HG03342 (cell line): ENCODE measurements at regions not wholly inside any gene's neighbourhood (a gene's known extent, or its start where the extent isn't known, plus 50 kb on each side); places are given as distances from the start of the nearest gene placed in this dataset.
"Not testable (repeated sequence)": the region's sequence is repeated elsewhere in the genome, so short reads cannot be mapped to it uniquely, and the experiment has no call there.

Source experiments
- ATAC-seq: cut with Tn5 transposase; IDR thresholded peaks from one replicate; pipeline ENCODE4 v1.9.1; 2021; ENCODE audit warnings: mild to moderate bottlenecking, moderate library complexity; ENCODE audit not compliant: unreplicated experiment

DNA sequence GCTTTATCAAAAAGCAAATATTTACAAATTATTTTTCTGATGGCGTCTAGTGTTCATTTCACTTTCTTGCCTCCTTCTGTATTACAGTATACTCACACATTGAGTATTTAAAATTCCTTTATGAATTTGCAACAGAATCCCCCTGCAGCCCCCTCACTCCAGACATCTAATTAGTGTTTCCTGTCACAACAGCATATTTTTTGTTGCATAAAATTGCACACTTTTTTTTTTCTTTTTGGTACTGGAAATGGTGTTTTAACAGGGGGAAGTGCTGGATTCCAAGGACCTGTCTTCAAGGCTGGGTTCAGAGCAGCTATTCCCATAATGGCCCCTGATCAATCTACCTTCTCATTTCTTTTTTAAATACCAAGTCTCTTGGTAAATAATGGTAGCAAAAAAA is 184.3 kb upstream of the HMCN1 start:
- no peak for ATAC-seq

DNA sequence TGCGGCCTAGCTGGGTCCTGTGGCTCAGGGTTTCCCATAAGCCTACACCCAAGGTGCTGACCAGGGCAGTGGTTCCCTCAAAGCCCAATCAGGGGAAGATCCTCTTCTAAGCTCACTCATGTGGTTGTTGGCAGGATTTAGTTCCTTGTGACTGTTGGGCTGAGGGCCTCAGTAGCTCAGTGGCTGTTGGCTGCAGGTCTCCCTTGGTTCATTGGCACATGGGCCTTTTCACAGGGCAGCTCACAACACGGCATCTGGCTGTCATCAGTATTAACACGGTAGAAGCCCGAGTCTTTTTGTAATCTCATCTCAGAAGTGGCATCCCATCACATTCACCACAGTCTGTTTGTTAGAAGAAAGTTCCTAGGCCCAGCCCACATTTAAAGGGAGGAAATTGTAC is 188.2 kb upstream of the HMCN1 start:
- no peak for ATAC-seq

DNA sequence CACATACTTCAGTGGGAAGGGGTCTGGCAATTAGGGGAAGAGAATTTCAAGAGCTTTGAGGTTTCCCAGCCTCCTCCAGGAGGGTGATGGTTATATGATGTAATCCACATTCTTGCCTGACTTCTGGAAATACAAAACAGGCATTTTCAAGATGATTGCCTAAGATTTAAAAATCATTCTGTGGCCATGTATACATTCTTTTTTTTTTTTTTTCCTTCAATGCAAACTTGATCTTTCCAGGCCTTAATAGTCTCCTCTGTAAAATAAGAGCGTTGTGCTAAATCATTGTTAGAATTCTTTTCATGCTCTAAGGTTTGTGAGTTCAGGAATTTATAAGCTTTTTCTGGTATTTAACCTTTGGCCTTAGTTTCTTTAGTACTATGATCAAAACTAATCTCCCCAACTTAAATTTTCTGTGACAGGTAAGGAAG is 192.3 kb upstream of the HMCN1 start:
- no peak for ATAC-seq

- no peak for ATAC-seq
Measured at GRCh38 chr1:185540295-185540694, 193.9 kb upstream of the HMCN1 start.

DNA sequence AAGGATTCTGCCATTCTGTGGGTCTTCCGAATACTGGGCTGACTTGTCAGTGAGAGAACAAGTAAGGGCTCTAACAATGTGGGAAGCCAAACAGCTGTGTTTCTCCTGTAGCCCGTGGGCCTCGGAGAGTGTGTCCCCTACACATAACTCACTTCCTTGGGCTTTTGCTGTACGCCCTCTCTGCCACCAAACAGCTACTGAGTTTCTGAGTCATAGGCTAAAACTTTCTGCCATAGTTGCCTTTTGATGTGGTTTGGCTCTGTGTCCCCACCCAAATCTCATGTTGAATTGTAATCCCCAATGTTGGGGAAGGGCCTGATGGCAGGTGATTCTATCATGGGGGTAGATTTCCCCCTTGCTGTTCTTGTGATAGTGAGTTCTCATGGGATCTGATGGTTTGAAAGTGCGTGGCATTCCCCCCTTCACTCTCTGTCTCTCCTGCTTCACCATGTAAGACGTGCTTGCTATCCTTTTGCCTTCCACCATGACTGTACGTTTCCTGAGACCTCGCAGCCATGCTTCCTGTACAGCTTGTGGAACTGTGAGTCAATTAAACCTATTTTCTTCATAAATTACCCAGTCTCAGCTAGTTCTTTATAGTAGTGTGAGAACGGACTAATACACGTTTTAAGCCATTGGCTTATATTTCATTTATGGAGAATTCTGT is 194.8 kb upstream of the HMCN1 start:
- ATAC-seq = no peak

DNA sequence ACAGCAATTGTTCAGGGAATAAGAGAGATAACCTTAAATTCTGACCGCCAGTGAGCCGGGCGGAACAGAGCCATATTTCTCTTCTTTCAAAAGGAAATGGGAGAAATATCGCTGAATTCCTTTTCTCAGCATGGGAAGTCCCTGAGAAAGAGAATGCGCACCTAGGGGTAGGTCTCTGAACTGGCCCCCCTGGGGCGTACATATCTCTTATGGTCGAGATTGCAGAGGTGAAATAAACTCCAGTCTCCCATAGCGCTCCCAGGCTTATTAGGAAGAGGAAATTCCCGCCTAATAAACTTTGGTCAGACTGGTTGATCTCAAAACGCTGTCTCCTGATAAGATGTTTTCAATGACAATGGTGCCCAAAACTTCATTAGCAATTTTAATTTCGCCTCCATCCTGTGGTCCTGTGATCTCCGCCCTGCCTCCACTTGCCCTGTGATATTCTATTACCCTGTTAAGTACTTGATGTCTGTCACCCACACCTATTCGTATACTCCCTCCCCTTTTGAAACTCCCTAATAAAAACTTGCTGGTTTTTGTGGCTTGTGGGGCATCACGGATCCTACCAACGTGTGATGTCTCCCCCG is 195.8 kb upstream of the HMCN1 start:
- not testable (repeated sequence) for ATAC-seq

DNA sequence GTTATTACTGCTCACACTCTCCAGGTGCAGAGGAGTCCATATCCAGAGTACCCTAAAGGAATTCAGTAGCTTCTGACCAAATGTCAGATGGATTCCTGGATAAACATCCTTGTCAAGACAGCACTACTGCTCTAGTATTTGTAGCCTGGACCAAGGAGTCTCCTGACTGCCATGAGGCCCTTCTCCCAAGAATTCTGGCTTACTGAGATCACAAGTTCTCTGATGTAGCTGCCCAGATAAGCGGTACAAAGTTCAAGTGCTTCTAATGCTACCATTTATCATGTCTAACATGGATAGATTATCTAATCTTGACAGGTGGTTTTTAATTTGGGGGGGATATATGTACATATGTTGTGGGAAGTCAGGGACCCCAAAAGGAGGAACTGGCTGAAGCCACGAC is 196.6 kb upstream of the HMCN1 start:
- ATAC-seq = no peak

DNA sequence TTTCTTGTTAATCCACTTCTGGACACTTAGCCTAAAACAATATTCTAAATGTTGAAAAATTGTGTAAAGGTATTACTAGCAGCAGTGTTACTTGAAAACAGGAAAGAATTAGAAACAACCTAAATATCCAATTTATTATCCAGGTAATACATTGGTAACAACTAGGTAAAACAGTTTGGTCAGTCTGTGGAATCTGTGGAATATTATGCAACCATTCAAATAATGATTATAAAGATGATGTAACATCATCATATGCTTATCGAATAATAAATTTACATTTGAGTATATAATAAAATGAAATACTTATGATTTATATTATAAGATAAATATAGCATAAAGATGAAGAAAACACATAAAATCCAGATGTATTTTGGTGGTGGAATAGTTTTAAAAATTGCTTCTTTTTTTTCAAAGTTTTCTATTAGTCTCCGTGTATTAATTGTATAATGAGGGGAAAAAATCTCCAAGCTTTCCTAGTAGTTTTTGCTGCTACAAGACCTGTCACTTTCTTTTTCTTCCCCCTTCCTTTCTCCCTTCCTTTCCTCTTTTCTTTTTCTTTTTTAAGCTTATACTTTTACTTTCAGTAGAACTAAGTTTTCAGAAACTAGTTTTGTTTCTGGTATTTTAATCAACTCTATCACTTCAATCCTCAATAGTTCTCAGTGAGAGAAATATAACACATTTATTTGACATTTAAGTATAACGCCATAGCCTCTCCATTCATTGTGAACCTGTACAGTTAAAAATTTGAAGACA is 197.8 kb upstream of the HMCN1 start:
- ATAC-seq = no peak

DNA sequence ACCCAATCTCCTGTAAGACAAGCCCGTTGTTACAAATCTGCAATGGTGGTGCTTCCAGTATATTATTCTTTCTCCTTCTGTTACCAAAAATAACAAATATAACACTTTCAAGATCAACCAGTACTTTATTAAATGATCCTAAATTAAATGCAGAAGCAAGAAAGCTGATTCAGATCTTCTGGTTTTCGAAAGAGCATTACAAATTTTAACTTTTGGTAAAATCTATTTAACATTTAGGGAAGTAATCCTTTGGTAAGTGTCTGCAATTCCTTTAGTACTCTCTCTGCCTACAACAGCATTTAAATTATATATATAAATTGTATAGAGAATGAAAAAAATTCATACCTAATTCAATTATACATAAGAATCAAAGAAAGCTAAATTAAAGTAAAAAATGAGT is 198.6 kb upstream of the HMCN1 start:
- ATAC-seq = no peak

- ATAC-seq = peak; percentile 69
Measured at GRCh38 chr1:185534801-185535200, 199.4 kb upstream of the HMCN1 start.

DNA sequence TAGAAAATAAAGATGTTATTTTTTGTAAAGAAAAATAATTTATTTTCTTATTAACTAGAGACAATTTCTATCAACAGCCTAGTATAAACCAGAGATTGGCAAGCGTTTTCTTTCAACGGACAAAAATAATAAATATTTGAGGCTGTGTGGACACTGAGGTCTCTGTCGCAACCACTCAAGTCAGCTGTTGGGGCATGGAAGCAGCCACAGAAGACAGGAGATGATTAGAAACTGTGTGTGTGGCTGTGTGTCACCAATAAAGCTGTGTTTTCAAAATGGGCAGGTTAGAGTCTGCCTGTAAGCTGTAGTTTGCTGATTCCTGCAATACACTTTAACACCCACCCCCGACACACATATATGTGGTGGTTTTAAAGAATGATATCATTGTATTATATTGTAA is 200.6 kb upstream of the HMCN1 start:
- ATAC-seq = no peak

DNA sequence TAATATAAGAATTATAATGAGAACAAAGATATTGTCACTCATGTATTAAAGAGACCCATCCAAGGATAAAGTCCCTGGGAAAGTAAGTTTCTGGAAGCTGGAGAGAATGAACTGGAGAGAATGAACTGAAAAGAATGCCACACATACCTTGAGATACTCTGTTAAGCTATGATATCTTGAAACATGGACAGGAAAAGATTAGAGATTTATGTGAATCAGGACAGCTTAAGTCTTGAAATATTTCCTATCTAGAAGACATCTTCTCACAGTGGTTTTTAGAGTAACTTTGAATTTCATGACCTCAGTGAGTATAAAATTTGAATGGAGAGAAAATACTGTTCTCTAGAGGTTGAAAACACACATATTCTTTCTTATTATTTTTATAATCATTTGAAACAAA is 201.3 kb upstream of the HMCN1 start:
- no peak for ATAC-seq

DNA sequence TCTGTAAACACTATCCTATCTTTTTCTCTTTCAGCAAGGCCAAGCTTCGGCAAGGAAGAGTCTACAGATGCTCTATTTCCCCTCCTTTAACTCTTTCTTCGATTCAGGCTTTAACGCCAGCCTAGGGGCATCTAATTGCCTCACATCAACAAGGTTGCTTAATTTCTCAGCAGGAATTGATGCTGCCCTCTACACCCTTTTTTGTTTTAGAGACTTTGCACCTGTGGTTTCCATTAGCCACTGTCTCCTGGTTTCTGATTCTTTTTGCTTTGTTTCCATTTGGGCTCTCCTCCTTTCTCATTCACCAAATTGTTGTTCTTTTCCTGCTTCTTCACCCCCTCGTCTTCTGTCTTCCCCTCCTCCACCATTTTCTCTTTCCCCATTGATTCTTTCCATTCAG is 202.4 kb upstream of the HMCN1 start:
- no peak for ATAC-seq

GRCh38 chr1:185530215-185530614 is 204.0 kb upstream of the HMCN1 start:
- no peak for ATAC-seq

GRCh38 chr1:185529673-185530072 is 204.5 kb upstream of the HMCN1 start:
- no peak for ATAC-seq

DNA sequence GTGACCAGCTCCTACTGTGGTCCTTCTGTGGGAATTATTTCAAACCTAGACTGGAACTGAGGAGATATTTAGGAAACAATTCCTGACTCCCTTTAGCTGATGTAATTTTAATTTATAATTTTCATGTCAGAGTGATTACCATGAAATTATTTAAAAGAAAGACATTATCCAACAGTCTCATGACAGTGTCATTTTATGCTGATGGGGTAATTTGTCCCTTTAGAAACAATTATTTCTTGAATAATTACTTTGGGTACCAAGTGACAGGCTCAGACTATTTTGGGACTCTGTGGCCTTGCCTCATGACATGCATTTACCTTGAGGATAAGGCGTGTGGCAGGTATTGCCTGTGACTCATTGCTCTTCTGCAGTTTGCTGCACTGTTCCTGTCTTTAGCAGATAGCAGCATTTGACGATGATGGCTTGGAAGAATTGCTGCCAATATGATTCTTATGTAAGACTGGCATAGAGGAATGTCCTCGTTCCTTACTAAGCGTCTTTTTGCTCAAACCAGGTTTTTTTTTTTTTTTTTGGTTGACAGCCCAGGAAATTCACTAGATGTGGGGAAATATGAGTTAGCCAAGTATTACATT is 206.0 kb upstream of the HMCN1 start:
- ATAC-seq = no peak

- peak; percentile 100 for ATAC-seq
Measured at GRCh38 chr1:185526344-185527307, 207.6 kb upstream of the HMCN1 start.

GRCh38 chr1:185520188-185520920 is 203.3 kb upstream of the IVNS1ABP start:
- peak; percentile 87 for ATAC-seq

GRCh38 chr1:185517808-185518419 is 200.9 kb upstream of the IVNS1ABP start:
- ATAC-seq = no peak

- not testable (repeated sequence) for ATAC-seq
Measured at GRCh38 chr1:185517301-185517700, 200.3 kb upstream of the IVNS1ABP start.
